HG03565 (cell line): ENCODE measurements at regions not wholly inside any gene's neighbourhood (a gene's known extent, or its start where the extent isn't known, plus 50 kb on each side); places are given as distances from the start of the nearest gene placed in this dataset.

Experiments used
- ATAC-seq: cut with Tn5 transposase; IDR thresholded peaks from one replicate; pipeline ENCODE4 v1.9.1; 2021; ENCODE audit warnings: mild to moderate bottlenecking, moderate library complexity; ENCODE audit not compliant: unreplicated experiment

- no peak for ATAC-seq
Observed at GRCh38 chr14:83470466-83470865, 1936.8 kb upstream of the SEL1L start.

- ATAC-seq, result no peak
Observed at GRCh38 chr14:83470959-83471695, 1937.5 kb upstream of the SEL1L start.

- ATAC-seq, result no peak
Observed at GRCh38 chr14:83473416-83474235, 1940.0 kb upstream of the SEL1L start.

- no peak for ATAC-seq
Observed at GRCh38 chr14:83478741-83479140, 1945.1 kb upstream of the SEL1L start.

- ATAC-seq, result no peak
Observed at GRCh38 chr14:83483063-83483462, 1949.4 kb upstream of the SEL1L start.

- ATAC-seq, result no peak
Observed at GRCh38 chr14:83485591-83485990, 1951.9 kb upstream of the SEL1L start.

GRCh38 chr14:83491091-83491490, 1957.4 kb upstream of the SEL1L start:
- ATAC-seq, result no peak

- no peak for ATAC-seq
Observed at GRCh38 chr14:83520837-83521236, 1987.2 kb upstream of the SEL1L start.

- ATAC-seq, result no peak
Observed at GRCh38 chr14:83529531-83529930, 1995.9 kb upstream of the SEL1L start.

- ATAC-seq, result no peak
Observed at GRCh38 chr14:83533734-83534133, 1996.2 kb upstream of the FLRT2 start.

- no peak for ATAC-seq
Observed at GRCh38 chr14:83534995-83535394, 1994.9 kb upstream of the FLRT2 start.

GRCh38 chr14:83535444-83535843, 1994.5 kb upstream of the FLRT2 start:
- no peak for ATAC-seq

- ATAC-seq, result no peak
Observed at GRCh38 chr14:83541147-83541546, 1988.8 kb upstream of the FLRT2 start.

- ATAC-seq, result no peak
Observed at GRCh38 chr14:83548061-83548839, 1981.7 kb upstream of the FLRT2 start.

GRCh38 chr14:83556065-83556464, 1973.9 kb upstream of the FLRT2 start:
- ATAC-seq, result no peak

- no peak for ATAC-seq
Observed at GRCh38 chr14:83556746-83557453, 1973.0 kb upstream of the FLRT2 start.

- ATAC-seq, result no peak
Observed at GRCh38 chr14:83558946-83559345, 1971.0 kb upstream of the FLRT2 start.

- ATAC-seq, result no peak
Observed at GRCh38 chr14:83559721-83560120, 1970.2 kb upstream of the FLRT2 start.

- ATAC-seq, result no peak
Observed at GRCh38 chr14:83561261-83561660, 1968.7 kb upstream of the FLRT2 start.

GRCh38 chr14:83566567-83566966, 1963.4 kb upstream of the FLRT2 start:
- no peak for ATAC-seq

GRCh38 chr14:83568141-83568540, 1961.8 kb upstream of the FLRT2 start:
- ATAC-seq, result no peak
